ENCODE measurements at regions not wholly inside any gene's neighbourhood (a gene's known extent, or its start where the extent isn't known, plus 50 kb on each side); places are given as distances from the start of the nearest gene placed in this dataset.

GRCh38 chr11:42773729-42774128, 538.1 kb upstream of the API5 start:
- H3K4me3 ChIP-seq: no peak overlapping the region
- no peaks in the 10 kb centered on the region for H3K36me3 ChIP-seq
- no peak for DNase-seq (ENCODE audit: low spot score in 2 of 2)
- no peaks in the 10 kb centered on the region for H3K9me3 ChIP-seq
- TF ChIP-seq POLR2A (IDR thresholded peaks at IDR 0.05) (no peak), POLR2AphosphoS5 (IDR thresholded peaks at IDR 0.05) (no peak)
- TF ChIP-seq, protein P1, sequence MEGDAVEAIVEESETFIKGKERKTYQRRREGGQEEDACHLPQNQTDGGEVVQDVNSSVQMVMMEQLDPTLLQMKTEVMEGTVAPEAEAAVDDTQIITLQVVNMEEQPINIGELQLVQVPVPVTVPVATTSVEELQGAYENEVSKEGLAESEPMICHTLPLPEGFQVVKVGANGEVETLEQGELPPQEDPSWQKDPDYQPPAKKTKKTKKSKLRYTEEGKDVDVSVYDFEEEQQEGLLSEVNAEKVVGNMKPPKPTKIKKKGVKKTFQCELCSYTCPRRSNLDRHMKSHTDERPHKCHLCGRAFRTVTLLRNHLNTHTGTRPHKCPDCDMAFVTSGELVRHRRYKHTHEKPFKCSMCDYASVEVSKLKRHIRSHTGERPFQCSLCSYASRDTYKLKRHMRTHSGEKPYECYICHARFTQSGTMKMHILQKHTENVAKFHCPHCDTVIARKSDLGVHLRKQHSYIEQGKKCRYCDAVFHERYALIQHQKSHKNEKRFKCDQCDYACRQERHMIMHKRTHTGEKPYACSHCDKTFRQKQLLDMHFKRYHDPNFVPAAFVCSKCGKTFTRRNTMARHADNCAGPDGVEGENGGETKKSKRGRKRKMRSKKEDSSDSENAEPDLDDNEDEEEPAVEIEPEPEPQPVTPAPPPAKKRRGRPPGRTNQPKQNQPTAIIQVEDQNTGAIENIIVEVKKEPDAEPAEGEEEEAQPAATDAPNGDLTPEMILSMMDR (IDR thresholded peaks at IDR 0.05): no peak
- no peaks in the 10 kb centered on the region for H3K27me3 ChIP-seq
- no peaks in the 10 kb centered on the region for H3K4me1 ChIP-seq
- no peak overlapping the region for H3K27ac ChIP-seq
- 62% methylated on average over 5 of the region's 5 CpGs for WGBS

DNA sequence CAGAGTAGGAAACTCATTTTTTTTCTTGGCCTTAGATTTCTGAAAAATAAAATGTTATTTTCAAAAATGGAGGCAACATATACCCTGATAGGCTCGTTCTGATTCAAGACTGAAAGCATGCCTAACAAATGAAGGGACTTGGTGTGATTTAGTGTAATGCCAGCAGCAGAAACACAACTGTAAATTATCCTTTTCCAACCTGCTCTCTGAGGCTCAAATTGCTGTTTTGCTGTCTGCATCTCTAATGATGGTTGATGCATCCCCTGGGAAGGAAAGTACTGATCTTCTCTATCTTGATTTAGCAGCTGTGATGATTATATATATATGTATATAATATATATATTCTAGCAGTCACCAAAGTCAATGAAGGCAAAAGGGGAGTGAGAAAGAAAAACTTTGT, 537.2 kb upstream of the API5 start:
- Histone ChIP-seq H3K27ac (no peak overlapping the region), H3K4me3 (no peak overlapping the region), H3K4me1 (no peaks in the 10 kb centered on the region), H3K27me3 (no peaks in the 10 kb centered on the region), H3K9me3 (no peaks in the 10 kb centered on the region), H3K36me3 (no peaks in the 10 kb centered on the region)
- WGBS: 56% methylated on average over 1 of the region's 1 CpG
- no peak for DNase-seq (ENCODE audit: low spot score in 2 of 2)
- TF ChIP-seq POLR2AphosphoS5 (IDR thresholded peaks at IDR 0.05) (no peak), EP300 (IDR thresholded peaks at IDR 0.05) (no peak)
- TF ChIP-seq, protein P1 (IDR thresholded peaks at IDR 0.05): no peak

- WGBS: 65% methylated on average over 4 of the region's 4 CpGs
- Histone ChIP-seq H3K27me3 (no peaks in the 10 kb centered on the region), H3K4me3 (no peak overlapping the region), H3K36me3 (no peaks in the 10 kb centered on the region), H3K27ac (no peak overlapping the region), H3K4me1 (no peaks in the 10 kb centered on the region), H3K9me3 (no peaks in the 10 kb centered on the region)
- no peak for DNase-seq (ENCODE audit: low spot score in 2 of 2)
- TF ChIP-seq, protein P1 (IDR thresholded peaks at IDR 0.05): no peak
- TF ChIP-seq POLR2A (IDR thresholded peaks at IDR 0.05): no peak
- TF ChIP-seq EP300 (IDR thresholded peaks at IDR 0.05): no peak
- TF ChIP-seq POLR2AphosphoS5 (IDR thresholded peaks at IDR 0.05): no peak
Measured at GRCh38 chr11:42777776-42778175, 534.0 kb upstream of the API5 start.

DNA sequence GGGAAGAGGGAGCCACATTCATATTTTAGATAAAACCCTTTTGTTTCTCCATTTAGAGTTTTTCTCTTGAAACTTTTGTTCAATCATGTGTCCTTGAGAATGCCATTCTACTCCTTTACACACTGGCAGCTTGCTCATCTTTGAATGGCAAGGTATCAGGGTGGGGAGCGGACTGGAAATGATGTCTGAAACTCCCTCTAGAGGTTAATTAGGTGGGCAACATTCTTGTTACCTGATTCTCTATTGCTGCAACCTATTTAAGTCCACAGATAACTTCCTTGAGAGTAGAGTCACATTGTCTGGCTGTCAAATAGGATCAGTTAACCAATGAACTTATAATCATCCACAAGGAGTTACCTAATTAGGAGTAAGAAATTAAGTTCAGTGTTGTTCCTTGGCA, 533.6 kb upstream of the API5 start:
- WGBS: 90% methylated on average over 1 of the region's 1 CpG
- TF ChIP-seq, protein P1 (IDR thresholded peaks at IDR 0.05): no peak
- TF ChIP-seq POLR2A (IDR thresholded peaks at IDR 0.05): no peak
- no peak for TF ChIP-seq EP300 (IDR thresholded peaks at IDR 0.05)
- no peak for TF ChIP-seq POLR2AphosphoS5 (IDR thresholded peaks at IDR 0.05)

GRCh38 chr11:42779555-42779954, 532.2 kb upstream of the API5 start:
- H3K36me3 ChIP-seq: no peaks in the 10 kb centered on the region
- no peaks in the 10 kb centered on the region for H3K9me3 ChIP-seq
- no peak overlapping the region for H3K4me3 ChIP-seq
- H3K4me1 ChIP-seq: no peaks in the 10 kb centered on the region
- no peak overlapping the region for H3K27ac ChIP-seq
- no peak for DNase-seq (ENCODE audit: low spot score in 2 of 2)
- TF ChIP-seq POLR2A (IDR thresholded peaks at IDR 0.05) (no peak), POLR2AphosphoS5 (IDR thresholded peaks at IDR 0.05) (no peak), EP300 (IDR thresholded peaks at IDR 0.05) (no peak)
- TF ChIP-seq, protein P1 (IDR thresholded peaks at IDR 0.05): no peak
- 59% methylated on average over 3 of the region's 3 CpGs for WGBS
- no peaks in the 10 kb centered on the region for H3K27me3 ChIP-seq

More for the DNA sequence above, 533.6 kb upstream of the API5 start:
- no peak for DNase-seq (ENCODE audit: low spot score in 2 of 2)
- no peaks in the 10 kb centered on the region for H3K4me1 ChIP-seq
- no peaks in the 10 kb centered on the region for H3K9me3 ChIP-seq
- H3K36me3 ChIP-seq: no peaks in the 10 kb centered on the region
- no peak overlapping the region for H3K4me3 ChIP-seq
- no peak overlapping the region for H3K27ac ChIP-seq
- H3K27me3 ChIP-seq: no peaks in the 10 kb centered on the region

Measured in suprapubic skin (tissue), 4 donors.